ENCODE measurements at regions not wholly inside any gene's neighbourhood (a gene's known extent, or its start where the extent isn't known, plus 50 kb on each side); places are given as distances from the start of the nearest gene placed in this dataset.

DNA sequence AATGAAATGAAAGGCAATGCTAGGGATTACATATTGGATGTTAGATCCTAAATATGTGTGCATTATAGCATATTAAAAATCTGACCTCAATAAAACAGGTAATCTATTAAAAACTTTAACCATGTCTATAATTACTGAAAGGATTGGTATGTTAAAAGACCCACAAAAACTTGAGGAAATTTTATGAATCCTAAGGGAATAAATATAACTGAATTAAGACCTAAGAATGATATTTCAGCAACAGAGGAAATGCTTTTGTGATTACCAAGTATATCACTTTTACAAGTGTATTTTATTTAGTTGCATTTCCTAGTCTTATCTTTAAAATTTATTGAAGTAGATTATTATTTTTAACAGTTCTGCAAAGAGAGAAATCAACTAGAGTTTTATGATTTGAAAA is 571.5 kb downstream of the HDGFL1 start:
- DNase-seq (ENCODE audit: low read depth, low spot score), result no peak

DNA sequence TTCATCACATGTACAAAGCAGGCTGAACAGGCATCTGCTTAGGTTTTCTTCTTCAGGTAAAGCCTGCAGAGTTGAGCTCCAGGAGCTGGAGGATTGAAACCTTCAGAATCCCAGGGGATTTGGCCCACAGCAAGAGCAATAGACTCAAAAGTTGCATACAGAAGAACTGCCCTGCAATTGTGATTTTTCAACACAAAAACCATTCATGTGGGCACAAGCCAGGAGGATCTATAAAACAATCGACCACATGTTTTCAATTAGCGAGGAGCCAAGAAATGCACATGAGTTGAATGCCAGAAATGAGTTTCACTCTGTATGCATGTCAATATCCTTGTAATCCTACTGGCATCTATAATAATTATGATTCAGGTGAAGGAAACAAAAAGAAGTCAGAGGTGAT is 576.4 kb downstream of the HDGFL1 start:
- no peak for DNase-seq (ENCODE audit: low read depth, low spot score)

DNA sequence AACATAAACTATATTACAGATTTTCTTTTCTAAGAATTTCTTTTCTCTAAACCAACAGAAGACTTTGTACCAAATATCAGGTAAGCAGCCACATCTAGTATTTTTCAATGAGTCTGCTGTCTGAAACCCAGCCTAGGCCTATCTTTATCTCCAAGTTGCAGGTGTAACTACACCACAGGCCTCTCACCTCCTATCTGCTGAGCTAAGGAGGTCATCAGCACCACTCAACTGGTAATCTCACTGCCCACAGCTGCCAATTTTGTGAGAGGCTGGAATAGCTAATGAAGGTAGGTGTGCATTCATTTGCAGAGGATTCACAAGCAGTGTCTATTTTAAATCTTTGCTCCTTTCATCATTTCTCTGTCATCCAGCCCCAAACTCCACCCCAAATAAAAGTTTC is 584.8 kb downstream of the HDGFL1 start:
- no peak for DNase-seq (ENCODE audit: low read depth, low spot score)

DNA sequence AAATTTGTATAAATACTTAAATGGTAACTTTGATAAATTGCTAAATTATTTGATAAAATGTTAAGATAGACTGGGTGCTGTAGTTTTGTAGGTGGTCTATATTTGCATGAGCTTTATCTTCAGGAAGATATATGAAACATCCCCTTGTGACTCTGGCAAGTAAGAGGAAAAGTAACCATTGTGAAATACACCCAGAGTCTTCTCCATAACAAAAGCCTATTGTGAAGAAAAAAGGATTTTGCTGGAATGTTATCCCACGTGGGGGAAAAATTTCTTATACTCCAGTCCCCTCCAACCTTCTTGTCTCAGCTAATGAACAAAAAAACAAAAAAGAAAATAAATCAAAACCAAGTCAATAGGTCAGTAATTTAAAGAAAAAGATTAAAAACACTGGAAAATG is 600.7 kb downstream of the HDGFL1 start:
- no peak for DNase-seq (ENCODE audit: low read depth, low spot score)

DNA sequence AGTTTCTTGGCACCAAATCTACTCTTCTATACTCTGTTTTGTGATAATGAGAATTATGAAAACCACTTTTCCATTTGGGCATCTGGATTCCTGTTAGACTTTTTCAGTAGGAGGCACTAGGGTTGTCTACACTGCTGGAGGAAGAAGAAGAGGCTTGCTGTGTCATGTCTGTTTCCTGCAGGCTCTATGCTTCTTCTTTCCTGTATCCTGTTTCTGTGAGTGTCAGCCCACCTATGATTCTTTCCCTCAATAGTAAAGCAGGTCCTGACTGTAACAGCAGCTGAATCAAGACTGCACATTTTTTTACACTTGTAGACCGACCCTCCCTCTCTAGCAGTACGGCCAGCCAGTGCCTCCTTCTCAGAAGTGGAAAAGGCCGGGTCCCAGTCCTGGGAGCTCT is 603.9 kb downstream of the HDGFL1 start:
- no peak for DNase-seq (ENCODE audit: low read depth, low spot score)

DNA sequence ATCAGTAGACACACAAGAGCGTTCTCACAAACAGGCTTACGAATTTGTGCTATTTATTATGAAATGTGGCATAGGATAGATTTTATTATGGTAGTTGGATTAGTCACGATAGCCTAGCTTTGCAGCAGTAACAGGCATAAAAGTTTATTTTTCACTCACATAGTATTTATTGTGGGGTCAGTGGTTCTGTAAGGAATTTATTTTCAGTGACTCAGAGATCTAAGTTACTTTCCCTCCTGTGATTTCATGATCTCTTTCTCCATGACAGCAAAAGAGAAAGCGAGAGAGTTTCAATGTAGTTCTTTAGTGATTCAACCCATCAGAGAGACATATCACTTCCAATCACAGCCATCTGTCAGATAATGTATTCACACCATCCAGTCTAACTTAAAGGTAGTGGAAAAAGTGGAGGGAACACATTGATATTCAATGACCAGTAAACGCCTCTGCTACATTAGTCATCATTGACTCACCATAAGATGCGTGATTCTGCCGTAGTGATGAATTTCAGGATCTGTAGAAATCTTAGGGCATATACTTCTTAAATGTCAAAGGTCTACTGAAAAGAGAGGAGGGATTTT is 605.5 kb downstream of the HDGFL1 start:
- no peak for DNase-seq (ENCODE audit: low read depth, low spot score)

DNA sequence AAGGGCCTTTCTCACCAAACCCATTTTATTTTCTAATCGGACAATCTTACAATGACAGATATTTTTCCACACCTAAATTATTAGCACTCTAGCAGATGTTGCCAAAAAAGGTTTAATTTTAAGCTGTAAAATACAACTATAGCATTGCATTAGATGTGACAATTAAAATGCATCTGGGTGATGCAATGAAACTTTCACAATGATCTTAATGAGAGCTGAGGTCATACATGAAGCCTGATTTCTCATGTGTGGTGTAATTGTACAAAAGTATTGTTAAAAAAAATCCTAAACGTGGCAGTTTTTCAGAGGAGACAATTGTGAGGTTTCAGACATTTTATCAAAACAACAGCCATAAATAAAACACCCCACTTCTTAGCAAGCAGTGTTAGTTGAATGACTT is 606.0 kb downstream of the HDGFL1 start:
- DNase-seq (ENCODE audit: low read depth, low spot score), result no peak

DNA sequence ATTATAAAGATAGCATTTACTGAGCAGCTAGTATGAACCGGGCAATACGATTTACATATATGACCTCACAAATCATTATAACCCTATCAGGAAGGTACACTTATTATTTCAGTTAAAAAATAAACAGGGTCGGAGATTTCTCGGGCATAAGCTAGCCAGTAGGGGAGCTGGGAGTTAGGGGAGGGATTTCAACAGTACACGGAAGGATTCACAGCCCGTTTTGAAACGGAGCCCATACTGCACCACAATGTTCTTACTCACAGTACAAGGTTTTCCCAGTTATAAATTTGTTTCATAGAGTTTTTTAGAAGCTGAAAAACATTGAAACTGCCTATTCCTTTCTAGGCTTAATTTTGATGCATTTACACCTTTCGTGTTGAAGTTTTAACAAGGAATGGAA is 607.1 kb downstream of the HDGFL1 start:
- DNase-seq (ENCODE audit: low read depth, low spot score), result no peak

DNA sequence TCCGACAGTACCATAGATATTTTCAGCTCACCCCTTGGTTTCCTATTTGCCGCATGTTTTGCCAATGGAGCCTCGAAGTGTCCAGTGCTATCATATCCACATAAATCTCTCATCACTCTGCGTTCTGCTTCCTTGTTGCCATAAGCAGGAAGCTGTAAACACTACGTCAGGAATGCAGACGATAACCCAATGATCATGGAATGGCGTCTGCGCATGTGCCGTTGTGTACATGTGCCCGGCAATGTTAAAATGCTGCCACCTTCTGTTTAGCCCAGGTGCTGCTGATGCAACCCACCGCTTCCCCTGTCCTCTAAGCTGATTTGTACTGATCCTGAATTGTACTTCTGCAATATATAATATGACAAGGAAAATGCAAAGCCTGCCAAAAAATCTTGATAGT is 607.5 kb downstream of the HDGFL1 start:
- DNase-seq (ENCODE audit: low read depth, low spot score), result no peak

DNA sequence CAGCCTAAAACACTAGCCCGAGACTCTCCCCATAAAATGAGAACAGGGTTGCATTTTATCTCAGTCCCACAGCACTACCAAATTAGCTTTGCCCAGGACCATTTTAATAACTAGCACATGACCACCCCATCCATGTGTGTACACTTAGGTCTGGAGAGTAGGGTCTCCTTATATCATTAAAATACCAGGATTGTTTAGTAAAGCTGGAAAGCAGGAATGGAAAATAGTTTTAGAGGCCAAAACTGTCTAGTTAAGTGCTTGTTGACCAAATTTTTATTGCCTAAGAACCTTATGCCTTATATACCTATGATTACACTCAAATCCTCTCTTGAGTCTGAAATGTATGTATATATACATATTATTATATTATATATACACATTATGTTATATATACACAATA is 608.4 kb downstream of the HDGFL1 start:
- no peak for DNase-seq (ENCODE audit: low read depth, low spot score)

DNA sequence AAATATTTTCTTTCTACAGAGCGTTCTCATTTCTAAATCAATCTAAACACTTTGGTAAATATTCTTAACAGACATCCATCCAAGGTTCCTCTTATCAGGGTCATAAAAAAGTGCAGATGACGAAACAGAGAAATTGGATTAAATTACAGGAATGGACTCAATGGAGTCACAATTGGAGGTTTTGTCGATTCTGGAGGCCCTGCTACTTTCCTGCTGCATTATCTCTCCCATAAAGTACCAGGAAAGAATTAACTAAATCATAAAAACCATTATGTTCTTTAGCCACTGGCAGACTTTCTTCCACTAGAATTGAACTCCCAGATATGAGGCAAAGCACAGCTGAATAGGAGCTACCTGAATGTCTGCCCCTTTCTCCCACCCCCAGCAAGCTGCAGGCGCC is 610.6 kb downstream of the HDGFL1 start:
- DNase-seq (ENCODE audit: low read depth, low spot score), result no peak

DNA sequence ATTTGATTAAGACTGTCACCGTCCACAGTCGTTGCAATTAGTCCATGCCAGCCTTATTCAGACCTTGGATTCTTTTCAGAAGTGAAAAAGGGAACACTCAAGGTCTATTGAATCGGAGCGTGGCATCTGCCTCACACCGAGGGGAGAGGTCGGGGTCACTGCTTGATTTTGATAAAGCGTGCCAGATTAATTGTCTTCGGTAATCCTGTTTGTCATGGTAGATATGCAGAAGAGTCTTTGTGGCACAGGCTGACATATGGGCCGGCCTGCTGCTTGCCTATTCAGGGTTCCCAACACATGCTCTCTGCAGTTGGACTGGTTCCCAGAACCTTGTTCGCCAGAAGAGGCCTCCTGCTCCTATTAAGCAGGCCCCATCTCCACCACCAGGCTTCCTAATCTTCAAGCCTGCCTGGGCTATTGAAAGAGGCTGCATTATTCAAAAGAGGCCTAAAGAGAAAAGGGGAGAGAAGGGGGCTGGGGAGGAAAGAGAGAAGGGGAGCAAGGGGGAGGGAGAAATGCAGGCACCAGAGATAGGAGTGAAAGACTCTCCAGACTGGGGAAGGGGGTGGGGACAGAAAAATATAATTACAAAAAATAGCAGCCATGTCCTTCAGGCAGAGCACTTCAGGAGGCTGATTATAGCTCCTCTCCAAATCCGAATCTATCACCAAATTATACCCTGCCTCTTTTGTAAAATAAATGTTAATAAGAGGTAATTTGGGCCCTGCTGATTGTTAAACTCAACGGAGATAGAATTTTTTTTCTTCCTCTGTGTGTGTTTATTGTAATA is 611.3 kb downstream of the HDGFL1 start:
- no peak for DNase-seq (ENCODE audit: low read depth, low spot score)

DNA sequence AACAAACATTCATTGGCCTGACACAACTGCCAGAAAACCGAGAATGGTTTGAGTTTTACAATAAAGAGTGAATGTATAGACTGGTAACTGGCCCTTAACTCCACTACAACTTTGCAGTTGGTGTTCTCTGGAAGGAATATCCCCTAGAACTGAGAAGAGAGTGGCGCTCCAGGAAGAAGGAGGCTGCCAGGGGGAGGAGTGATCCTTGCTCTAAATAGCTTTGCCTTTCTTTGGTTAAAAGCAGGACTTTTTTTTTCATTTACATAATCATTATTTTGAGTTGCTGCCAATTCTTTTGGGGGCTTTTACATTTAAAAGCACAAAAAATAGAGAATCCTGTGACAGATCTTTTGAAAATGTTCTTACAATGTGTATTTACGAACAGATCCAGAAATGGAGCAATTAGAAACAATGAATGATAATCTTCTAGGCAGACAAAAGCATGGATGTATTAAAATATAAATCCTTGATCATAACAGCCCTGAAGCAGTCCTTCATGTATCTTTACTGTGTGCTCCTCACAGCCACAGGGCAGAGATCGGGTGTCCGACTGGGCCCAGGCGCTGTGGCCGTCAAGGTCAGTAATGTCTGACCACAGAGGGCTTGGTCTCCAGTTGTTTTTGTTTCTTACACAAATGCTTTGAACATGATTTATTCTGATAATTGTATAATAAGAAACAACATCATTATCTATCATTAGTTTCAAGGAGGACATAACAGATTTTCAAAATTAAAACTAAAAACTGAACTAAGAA is 612.2 kb downstream of the HDGFL1 start:
- DNase-seq (ENCODE audit: low read depth, low spot score), result no peak

DNA sequence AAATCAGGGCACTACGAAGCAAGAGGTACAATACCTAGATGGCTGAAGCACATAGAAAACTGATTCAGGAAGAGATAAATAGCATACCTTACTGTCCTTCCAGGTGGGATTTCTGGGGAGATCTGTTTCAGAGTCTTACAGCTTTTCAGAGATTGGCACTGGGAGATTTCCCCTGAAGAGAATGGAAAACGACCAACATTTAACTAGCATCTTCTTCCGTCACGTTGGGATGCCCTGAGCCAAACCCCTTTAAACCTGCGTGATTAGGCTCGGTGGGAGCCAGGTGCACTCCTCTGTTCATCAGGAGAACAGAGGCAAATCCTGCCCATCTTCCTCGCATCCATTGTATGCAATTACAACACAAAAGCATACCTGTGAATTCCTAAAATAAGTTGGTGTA is 614.5 kb downstream of the HDGFL1 start:
- no peak for DNase-seq (ENCODE audit: low read depth, low spot score)

DNA sequence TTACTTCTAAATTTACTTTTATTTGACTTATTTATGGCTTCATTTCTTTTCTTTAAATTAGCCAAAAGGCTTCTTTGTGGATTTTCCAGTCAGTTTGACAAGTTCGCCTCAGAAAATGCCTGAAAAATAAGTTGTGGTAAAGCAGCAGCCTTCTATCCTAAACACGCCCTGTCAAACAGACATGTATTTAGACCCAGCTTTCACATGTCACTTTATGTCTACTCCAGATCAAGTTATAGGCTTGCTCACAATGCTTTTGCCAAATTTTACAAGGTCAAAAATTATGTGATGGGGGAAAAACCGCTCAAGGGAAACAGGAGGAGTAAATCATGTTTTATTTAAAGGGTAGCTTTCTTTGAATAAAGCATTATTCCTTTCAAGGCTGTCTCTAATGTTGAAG is 615.0 kb downstream of the HDGFL1 start:
- DNase-seq (ENCODE audit: low read depth, low spot score), result no peak

DNA sequence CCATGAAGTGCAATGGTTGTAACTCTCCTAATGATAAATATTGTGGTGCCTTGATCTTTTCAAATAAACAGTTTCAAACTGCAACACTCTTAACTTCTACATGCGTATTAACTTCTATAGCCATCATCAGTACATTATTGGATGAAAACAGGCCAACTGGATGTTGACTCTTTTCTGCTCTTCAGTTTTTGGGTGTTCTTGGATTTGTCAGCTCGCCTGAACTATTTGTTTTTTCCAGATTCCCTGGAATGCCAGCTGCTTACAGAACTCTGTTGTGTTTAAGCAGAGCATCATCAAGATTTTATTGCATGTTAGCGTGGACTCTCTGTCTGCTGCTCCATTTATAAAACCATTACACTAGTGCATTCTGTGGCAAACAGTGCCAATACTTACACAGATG is 626.1 kb downstream of the HDGFL1 start:
- DNase-seq (ENCODE audit: low read depth, low spot score), result no peak

DNA sequence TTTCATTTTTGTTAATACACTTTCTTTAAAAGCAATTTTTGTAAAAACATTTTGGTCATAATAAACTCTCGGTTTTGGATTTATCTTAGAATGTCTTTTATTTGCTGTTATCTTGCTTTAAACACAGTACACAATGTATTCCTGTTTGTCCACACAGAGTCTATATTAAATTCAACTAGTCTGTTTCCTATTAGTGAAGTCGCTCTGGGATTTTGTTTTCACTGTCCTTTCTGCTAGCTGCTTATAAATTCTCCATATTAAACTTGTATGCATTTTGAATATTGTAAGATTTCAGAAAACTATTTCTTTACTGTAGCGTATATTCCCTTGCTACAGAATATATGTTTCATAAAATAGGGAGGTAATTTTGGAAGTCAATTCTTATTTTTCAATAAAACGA is 630.2 kb downstream of the HDGFL1 start:
- DNase-seq (ENCODE audit: low read depth, low spot score), result no peak

DNA sequence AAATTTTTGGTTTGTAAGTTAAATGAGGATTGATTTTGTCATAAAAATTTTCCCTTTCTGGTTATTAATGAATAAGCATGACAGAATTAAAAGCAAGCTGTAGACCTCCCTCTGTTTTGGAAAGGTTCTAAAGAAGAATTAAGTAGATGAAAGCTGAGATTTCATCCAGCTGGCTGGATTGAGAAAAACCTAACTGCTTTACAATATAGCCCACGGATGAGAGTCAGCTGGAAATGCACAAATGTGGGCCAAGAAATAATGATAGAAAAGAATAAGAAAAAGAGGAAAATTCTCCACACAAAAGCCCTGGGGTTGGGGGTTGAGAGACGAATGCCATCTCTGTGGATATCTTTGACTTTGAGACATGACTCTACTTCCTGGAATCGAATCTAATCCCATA is 631.6 kb downstream of the HDGFL1 start:
- DNase-seq (ENCODE audit: low read depth, low spot score), result no peak

DNA sequence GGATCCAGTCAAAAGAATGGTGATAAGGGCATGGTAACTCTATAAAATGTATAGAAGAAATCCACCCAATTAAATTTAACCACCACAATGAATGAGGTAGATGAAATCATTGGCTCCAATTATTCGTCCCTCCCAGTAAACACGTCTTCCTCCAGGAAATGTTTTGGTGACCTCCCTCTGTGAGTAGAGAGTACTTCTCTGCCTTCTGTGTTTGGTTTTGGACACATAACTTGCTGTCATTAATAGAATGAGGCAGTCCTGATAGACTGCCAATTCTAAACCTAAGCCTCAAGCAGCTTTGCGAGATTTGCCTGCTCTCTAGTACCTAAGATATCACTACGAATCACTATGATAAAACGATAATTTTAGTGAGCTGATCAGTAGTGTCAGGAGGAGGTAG is 632.8 kb downstream of the HDGFL1 start:
- no peak for DNase-seq (ENCODE audit: low read depth, low spot score)

DNA sequence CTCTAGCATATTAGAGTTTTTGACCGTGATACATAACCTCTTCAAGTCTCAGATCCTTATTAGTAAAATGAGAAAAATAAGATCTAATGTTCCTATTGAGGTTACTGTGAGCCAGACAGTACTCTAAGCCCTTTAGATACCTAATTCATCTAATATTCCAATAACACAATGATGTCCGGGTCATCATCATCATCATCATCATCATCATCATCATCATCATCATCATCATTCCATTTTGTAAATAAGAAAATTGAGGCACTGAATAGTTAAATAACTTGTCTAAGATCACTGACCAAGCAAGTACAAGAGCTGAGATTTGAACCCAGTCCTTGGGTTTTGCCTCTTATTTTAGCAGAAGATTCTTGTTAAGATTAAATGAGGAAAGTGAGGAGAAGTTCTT is 643.0 kb downstream of the HDGFL1 start:
- no peak for DNase-seq (ENCODE audit: low read depth, low spot score)

DNA sequence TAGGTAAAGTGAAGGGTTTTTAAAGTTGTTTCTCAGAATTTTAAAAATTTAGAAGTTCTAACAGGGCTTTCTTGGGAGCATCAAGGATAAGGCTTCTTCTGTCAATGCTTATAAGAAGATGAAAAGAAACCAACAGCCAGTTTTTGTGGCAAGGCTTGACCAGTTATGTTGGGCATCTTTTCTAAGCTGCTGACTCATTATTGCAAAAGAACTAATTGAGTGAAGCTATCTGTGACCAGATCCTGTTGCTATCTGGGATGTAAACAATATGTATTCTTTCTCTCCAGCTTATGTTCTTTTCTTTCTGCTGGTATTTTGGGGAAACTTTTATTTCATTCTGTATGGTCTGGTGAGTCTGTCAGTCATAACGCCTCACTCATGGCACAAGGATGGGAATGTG is 643.8 kb downstream of the HDGFL1 start:
- DNase-seq (ENCODE audit: low read depth, low spot score), result no peak

DNA sequence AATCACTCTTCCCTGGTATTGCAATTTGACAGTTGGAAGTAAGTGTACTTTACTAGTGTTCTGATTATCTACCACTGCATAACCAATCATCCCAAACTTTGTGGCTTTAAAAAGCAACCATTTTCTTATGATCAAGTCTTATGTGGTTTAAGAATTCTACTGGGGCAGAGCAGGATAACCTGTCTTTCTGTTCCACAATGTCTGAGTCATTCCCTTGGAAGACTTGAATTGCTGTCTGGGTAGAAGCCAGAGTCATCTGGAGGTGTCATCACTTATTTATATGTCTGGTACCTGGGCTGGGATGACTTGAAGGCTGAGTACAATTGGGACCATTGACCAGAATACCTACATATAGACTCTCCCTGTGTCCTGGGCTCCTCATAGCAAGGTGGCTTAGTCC is 644.3 kb downstream of the HDGFL1 start:
- DNase-seq (ENCODE audit: low read depth, low spot score), result no peak

DNA sequence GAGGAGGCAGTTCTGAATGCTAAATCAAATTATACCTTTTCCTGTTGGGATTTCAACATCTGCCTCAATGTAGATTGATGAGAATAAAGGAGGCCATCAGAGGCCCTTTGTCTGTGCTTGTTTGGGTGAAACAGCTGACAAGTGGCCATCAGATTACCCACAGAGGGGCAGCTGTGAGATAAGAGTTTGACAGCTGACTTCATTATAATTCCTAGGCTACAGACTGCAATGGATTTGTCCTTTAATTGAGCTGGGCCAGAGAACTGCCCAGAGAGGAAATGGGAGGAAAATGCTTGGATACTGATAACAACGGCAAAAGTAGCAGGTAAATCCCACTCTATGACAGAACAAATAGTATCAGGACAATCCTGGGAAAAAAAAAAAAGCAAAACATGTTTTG is 649.4 kb downstream of the HDGFL1 start:
- peak; percentile 18 for DNase-seq (ENCODE audit: low read depth, low spot score)

All from ELF-1 (cell line).